PFSK-1 (cell line): ENCODE measurements at regions not wholly inside any gene's neighbourhood (a gene's known extent, or its start where the extent isn't known, plus 50 kb on each side); places are given as distances from the start of the nearest gene placed in this dataset.

ENCODE experiments used
- FOXP2 ChIP-seq: optimal IDR thresholded peaks from 2 replicates; pipeline ENCODE3; 2011; ENCODE audit warnings: borderline replicate concordance, control low read depth, inconsistent platforms; ENCODE audit not compliant: insufficient read depth; ENCODE audit errors: extremely low read length, extremely low read depth
- POLR2AphosphoS5 ChIP-seq: IDR thresholded peaks from 2 replicates; pipeline ENCODE4 v1.6.1; 2012; ENCODE audit warnings: low read depth, mild to moderate bottlenecking, control low read depth, low read length, moderate library complexity
- SIN3A ChIP-seq: IDR thresholded peaks from 2 replicates; pipeline ENCODE4 v1.6.1; 2012; ENCODE audit warnings: mild to moderate bottlenecking, low read length, moderate library complexity, borderline replicate concordance; ENCODE audit not compliant: insufficient read depth
- TAF1 ChIP-seq: IDR thresholded peaks from 2 replicates; pipeline ENCODE4 v1.6.1; 2012; ENCODE audit warnings: low read length, control low read depth, borderline replicate concordance; ENCODE audit not compliant: insufficient read depth
- TF ChIP-seq, protein P1 (sequence below), 2 experiments: IDR thresholded peaks; 2 replicates each; pipeline versions ENCODE4 v1.6.1 to v1.8.0; 2011 to 2012; ENCODE audit warnings: low read depth in 2 of 2, low read length in 2 of 2, control low read depth in 1 of 2, inconsistent platforms in 1 of 2, mild to moderate bottlenecking in 1 of 2, moderate library complexity in 1 of 2; ENCODE audit not compliant: insufficient read depth in 1 of 2

DNA sequence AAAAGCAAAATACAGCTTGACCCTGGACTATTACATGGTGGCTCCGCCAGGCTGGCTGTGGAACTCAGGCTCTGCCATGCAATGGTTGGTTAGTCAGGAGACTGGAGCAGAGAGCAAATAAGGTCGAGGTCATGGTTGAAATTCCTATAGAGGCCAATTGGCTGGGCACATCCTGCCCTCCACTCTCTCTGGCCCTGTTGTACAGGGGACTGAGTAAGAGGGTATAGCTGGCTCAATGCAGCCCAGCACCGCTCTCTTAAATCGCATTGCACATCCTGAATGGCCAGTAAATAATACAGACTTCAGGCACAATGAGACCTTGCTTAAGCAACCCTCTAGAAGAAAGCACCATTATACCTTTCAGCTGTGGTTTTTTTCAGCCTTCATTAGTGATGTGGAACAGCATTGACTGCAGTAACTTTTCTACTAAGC, 59.3 kb upstream of the PPP2R5A start:
- TF ChIP-seq TAF1 (no peak), POLR2AphosphoS5 (no peak)
- TF ChIP-seq, protein P1, sequence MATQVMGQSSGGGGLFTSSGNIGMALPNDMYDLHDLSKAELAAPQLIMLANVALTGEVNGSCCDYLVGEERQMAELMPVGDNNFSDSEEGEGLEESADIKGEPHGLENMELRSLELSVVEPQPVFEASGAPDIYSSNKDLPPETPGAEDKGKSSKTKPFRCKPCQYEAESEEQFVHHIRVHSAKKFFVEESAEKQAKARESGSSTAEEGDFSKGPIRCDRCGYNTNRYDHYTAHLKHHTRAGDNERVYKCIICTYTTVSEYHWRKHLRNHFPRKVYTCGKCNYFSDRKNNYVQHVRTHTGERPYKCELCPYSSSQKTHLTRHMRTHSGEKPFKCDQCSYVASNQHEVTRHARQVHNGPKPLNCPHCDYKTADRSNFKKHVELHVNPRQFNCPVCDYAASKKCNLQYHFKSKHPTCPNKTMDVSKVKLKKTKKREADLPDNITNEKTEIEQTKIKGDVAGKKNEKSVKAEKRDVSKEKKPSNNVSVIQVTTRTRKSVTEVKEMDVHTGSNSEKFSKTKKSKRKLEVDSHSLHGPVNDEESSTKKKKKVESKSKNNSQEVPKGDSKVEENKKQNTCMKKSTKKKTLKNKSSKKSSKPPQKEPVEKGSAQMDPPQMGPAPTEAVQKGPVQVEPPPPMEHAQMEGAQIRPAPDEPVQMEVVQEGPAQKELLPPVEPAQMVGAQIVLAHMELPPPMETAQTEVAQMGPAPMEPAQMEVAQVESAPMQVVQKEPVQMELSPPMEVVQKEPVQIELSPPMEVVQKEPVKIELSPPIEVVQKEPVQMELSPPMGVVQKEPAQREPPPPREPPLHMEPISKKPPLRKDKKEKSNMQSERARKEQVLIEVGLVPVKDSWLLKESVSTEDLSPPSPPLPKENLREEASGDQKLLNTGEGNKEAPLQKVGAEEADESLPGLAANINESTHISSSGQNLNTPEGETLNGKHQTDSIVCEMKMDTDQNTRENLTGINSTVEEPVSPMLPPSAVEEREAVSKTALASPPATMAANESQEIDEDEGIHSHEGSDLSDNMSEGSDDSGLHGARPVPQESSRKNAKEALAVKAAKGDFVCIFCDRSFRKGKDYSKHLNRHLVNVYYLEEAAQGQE (IDR thresholded peaks at IDR 0.05; ENCODE audit: insufficient read depth in 1 of 2, low read depth in 2 of 2, low read length in 2 of 2), result no peak

DNA sequence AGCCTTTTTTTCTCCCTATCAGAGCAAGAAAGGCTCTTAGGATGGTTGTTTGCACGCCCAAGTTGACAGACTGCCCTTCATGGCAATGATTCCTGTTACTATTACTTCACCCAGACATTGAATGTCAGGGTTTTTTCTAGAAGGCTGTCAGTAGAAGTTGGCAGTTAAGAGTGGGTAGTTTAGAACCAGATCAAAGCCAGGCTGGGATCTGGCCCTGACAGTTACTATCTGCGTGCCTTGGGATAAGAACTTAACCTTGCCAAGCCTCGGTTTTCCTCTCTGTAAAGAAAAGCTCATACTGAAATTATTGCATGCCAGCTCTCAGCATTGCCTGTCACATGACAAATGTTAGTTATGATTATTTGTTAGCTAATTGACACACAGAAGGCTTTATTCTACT, 58.7 kb upstream of the PPP2R5A start:
- no peak for TF ChIP-seq POLR2AphosphoS5
- no peak for TF ChIP-seq TAF1
- TF ChIP-seq SIN3A, result no peak

DNA sequence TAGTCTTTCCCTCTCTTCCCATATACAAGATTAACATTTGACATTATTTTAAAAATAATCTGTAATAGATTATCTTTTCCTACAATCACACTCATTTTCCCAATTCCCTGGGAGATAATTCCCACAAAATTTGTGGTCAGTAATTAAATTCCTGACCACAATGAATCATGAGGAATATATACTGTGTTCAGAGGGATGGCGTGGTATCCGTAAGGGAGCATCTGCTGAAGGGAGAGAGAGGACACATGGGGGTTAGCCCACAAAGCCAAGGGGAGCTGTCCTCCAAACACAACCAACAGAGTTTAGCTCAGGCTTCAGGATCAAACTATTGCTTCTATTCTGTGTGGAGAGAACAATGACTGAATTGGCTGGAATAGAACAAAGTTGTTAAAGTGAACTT, 57.1 kb upstream of the PPP2R5A start:
- no peak for TF ChIP-seq TAF1
- no peak for TF ChIP-seq FOXP2
- TF ChIP-seq, protein P1 (IDR thresholded peaks at IDR 0.05; ENCODE audit: insufficient read depth in 1 of 2, low read depth in 2 of 2, low read length in 2 of 2), result no peak
- no peak for TF ChIP-seq SIN3A
- no peak for TF ChIP-seq POLR2AphosphoS5

DNA sequence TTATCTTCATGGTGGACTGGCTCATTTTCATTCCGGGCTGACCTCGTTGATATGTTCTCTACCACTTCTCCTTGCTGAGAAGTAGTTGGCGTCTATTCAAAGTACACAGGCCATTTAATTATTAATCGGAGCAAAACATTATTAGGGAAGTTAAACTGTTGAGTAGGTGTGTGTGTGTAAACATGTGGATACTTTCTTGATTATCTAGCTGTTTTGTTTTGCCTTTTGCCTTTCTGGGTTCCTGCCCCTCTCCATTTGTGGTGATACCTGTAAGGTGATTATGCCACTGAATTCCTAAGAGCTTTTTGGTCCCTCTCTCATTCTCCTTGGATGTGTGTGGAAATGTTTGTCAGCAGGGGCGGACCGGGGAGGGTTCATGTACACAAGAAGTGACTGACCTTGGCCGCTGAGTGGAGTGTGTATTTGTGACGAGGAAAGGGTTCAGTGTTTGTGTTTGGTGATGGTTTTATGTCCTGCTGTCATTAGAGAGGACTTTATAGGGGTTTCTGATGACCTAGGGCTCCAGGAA, 56.6 kb upstream of the PPP2R5A start:
- TF ChIP-seq TAF1, result no peak

DNA sequence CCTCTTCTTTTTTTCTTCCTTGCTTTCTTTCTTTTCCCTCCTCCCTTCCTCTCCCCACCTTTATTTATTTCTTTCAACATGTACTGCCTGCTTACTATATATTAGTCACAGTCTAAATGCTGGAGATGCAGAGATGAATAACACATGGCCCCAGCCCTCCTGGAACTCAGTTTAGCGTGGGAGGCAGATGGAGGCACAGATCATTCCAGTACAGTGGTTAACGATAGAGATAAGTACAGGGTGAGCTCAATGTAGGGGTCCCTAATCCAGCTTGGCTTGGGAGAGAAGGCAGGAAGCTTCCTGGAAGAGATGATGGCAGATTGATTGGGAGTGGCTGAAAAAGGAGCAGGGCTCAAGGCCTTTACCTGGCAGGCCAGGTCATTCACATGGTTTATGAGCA, 55.6 kb upstream of the PPP2R5A start:
- TF ChIP-seq TAF1, result no peak
- no peak for TF ChIP-seq SIN3A
- TF ChIP-seq, protein P1 (IDR thresholded peaks at IDR 0.05; ENCODE audit: insufficient read depth in 1 of 2, low read depth in 2 of 2, low read length in 2 of 2), result no peak
- TF ChIP-seq FOXP2, result no peak
- no peak for TF ChIP-seq POLR2AphosphoS5

DNA sequence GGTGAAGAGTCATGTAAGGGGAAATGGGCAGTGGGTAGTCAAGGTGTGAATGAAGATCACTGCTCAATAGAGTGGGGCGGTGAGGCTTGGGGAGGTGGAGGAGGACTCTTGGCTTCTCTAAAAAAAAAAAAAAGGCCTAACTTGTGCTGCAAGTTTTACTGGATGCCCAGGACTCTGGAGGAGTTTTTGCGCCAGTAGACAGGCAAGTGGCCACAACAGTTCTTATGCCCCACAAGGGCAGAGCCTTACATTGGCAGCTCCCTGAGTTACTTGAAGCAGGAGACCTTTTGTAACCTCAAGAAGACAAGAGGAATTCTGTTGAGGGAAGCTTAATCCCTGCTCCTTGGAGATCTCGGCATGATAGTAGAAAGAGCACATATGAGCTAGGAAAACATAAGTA, 54.9 kb upstream of the PPP2R5A start:
- TF ChIP-seq, protein P1 (IDR thresholded peaks at IDR 0.05; ENCODE audit: insufficient read depth in 1 of 2, low read depth in 2 of 2, low read length in 2 of 2), result no peak
- no peak for TF ChIP-seq SIN3A
- no peak for TF ChIP-seq POLR2AphosphoS5
- no peak for TF ChIP-seq FOXP2
